ENCODE measurements at regions not wholly inside any gene's neighbourhood (a gene's known extent, or its start where the extent isn't known, plus 50 kb on each side); places are given as distances from the start of the nearest gene placed in this dataset.

DNA sequence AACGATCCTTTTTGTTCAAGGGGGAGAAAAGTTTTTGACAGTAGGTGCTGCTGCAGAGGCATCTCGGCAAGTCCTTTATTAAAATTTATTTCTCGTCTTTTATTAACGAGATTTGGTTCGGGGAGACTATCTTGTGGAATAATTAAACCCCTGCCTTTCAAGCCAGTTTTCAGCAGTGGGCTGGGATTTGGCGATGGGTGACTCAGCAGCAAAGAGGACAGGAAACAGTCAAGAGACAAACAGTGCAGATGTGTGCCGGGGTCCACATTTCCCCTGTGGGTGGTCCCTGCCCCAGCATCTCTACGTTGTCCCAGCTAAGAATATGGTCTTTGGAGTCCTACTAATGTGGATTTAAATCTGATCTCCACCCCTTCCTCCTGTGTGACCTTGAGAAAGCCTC lies 282.8 kb downstream of the CDH26 start:
- Histone ChIP-seq H2AFZ (replicated peaks; ENCODE audit: low read length, poor library complexity) (no peak overlapping the region), H2AK5ac (ENCODE audit: low read depth, low read length) (no peak overlapping the region), H3K4me3 (ENCODE audit: insufficient read depth, low read depth, low read length) (no peak overlapping the region), H3K36me3 (ENCODE audit: control insufficient read depth, insufficient read depth, low read length) (no peaks in the 10 kb centered on the region), H3K27me3 (ENCODE audit: control insufficient read depth, insufficient read depth, low read length) (no peaks in the 10 kb centered on the region), H3K9ac (ENCODE audit: low read depth, low read length) (no peak overlapping the region), H3K14ac (replicated peaks; ENCODE audit: low read depth, low read length) (no peak overlapping the region), H4K8ac (ENCODE audit: low read depth in 2 of 2, low read length in 2 of 2) (no peak overlapping the region), H3K9me3 (ENCODE audit: control insufficient read depth, insufficient read depth, low read length) (no peaks in the 10 kb centered on the region), H3K4ac (ENCODE audit: low read depth, low read length) (no peak overlapping the region), H4K5ac (ENCODE audit: low read depth, low read length) (no peak overlapping the region), H3K18ac (ENCODE audit: low read depth, low read length) (no peak overlapping the region), H2BK120ac (ENCODE audit: low read depth, low read length) (no peak overlapping the region), H3K56ac (ENCODE audit: extremely low read depth, insufficient read depth, low read length) (no peak overlapping the region), H3K4me2 (ENCODE audit: low read depth, low read length) (no peak overlapping the region), H2BK5ac (ENCODE audit: low read depth, low read length, poor library complexity, severe bottlenecking) (no peak overlapping the region), H4K20me1 (ENCODE audit: insufficient read depth, low read length) (no peaks in the 10 kb centered on the region), H2BK15ac (ENCODE audit: low read depth, low read length) (no peak overlapping the region), H2BK20ac (ENCODE audit: low read depth, low read length) (no peak overlapping the region), H3K79me1 (ENCODE audit: low read depth in 1 of 2, low read length in 2 of 2) (no peaks in the 10 kb centered on the region), H3K4me1 (ENCODE audit: control insufficient read depth, insufficient read depth, low read length) (peaks cover 6% of the 10 kb centered on the region), H3K9me1 (ENCODE audit: insufficient read depth, low read length) (peaks cover 11% of the 10 kb centered on the region), H3K23ac (ENCODE audit: low read depth, low read length) (no peak overlapping the region), H2AK9ac (replicated peaks; ENCODE audit: low read depth, low read length, poor library complexity) (no peak overlapping the region), H3K27ac (ENCODE audit: insufficient read depth, low read length) (no peak overlapping the region), H4K91ac (ENCODE audit: insufficient read depth, low read depth, low read length) (no peak overlapping the region)
- in situ Hi-C loops (cut with MboI; ENCODE audit: low sequenced_read_pairs) (no loop called here), dilution Hi-C loops (cut with HindIII; ENCODE audit: low sequenced_read_pairs, unreplicated experiment) (no loop called here), intact Hi-C loops (cut with micrococcal nuclease) (no loop called here)
- no peak for TF ChIP-seq POLR2A (IDR thresholded peaks at IDR 0.05; ENCODE audit: low read depth, low read length)
- TF ChIP-seq, protein P1, sequence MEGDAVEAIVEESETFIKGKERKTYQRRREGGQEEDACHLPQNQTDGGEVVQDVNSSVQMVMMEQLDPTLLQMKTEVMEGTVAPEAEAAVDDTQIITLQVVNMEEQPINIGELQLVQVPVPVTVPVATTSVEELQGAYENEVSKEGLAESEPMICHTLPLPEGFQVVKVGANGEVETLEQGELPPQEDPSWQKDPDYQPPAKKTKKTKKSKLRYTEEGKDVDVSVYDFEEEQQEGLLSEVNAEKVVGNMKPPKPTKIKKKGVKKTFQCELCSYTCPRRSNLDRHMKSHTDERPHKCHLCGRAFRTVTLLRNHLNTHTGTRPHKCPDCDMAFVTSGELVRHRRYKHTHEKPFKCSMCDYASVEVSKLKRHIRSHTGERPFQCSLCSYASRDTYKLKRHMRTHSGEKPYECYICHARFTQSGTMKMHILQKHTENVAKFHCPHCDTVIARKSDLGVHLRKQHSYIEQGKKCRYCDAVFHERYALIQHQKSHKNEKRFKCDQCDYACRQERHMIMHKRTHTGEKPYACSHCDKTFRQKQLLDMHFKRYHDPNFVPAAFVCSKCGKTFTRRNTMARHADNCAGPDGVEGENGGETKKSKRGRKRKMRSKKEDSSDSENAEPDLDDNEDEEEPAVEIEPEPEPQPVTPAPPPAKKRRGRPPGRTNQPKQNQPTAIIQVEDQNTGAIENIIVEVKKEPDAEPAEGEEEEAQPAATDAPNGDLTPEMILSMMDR (conservative IDR thresholded peaks at IDR 0.05; ENCODE audit: low read depth, low read length) = no peak
- no peak for TF ChIP-seq MXI1 (IDR thresholded peaks at IDR 0.05; ENCODE audit: borderline replicate concordance, low read depth, low read length)
- TF ChIP-seq MAFK (IDR thresholded peaks at IDR 0.05; ENCODE audit: low read depth, low read length) = no peak
- TF ChIP-seq, protein P2, sequence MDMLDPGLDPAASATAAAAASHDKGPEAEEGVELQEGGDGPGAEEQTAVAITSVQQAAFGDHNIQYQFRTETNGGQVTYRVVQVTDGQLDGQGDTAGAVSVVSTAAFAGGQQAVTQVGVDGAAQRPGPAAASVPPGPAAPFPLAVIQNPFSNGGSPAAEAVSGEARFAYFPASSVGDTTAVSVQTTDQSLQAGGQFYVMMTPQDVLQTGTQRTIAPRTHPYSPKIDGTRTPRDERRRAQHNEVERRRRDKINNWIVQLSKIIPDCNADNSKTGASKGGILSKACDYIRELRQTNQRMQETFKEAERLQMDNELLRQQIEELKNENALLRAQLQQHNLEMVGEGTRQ (IDR thresholded peaks at IDR 0.05; ENCODE audit: low read depth, low read length) = no peak
- no peak for TF ChIP-seq CHD1 (IDR thresholded peaks at IDR 0.05; ENCODE audit: low read depth, low read length)
- no peak for TF ChIP-seq MAZ (IDR thresholded peaks at IDR 0.05; ENCODE audit: borderline replicate concordance, low read depth, low read length)
- TF ChIP-seq CEBPB (IDR thresholded peaks at IDR 0.05; ENCODE audit: low read depth, low read length) = no peak
- TF ChIP-seq NFE2L2 (IDR thresholded peaks at IDR 0.05; ENCODE audit: low read depth, low read length) = no peak
- TF ChIP-seq, protein P3, sequence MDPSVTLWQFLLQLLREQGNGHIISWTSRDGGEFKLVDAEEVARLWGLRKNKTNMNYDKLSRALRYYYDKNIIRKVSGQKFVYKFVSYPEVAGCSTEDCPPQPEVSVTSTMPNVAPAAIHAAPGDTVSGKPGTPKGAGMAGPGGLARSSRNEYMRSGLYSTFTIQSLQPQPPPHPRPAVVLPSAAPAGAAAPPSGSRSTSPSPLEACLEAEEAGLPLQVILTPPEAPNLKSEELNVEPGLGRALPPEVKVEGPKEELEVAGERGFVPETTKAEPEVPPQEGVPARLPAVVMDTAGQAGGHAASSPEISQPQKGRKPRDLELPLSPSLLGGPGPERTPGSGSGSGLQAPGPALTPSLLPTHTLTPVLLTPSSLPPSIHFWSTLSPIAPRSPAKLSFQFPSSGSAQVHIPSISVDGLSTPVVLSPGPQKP (IDR thresholded peaks at IDR 0.05; ENCODE audit: borderline replicate concordance, low read depth, low read length) = no peak
- TF ChIP-seq SMC3 (IDR thresholded peaks at IDR 0.05; ENCODE audit: low read depth, low read length) = no peak
- CTCF ChIA-PET = no interaction called here
- BruUV-seq (replicated peaks) = no TSS peak
- POLR2A ChIA-PET (ENCODE audit: unreplicated experiment) = no interaction called here
- ATAC-seq (ENCODE audit: low read depth) (no peak), DNase-seq (no peak)
- no CpG with 5 or more reads among the region's 8 CpGs for WGBS, 2 experiments (ENCODE audit: extremely low coverage in 2 of 2, insufficient read length in 1 of 2)
